NCI-H2196 treated with DMSO at 0.1 percent for 48 hours (cell line): ENCODE measurements at regions not wholly inside any gene's neighbourhood (a gene's known extent, or its start where the extent isn't known, plus 50 kb on each side); places are given as distances from the start of the nearest gene placed in this dataset.
"Not testable (repeated sequence)": the region's sequence is repeated elsewhere in the genome, so short reads cannot be mapped to it uniquely, and the experiment has no call there.

Experiments used
- DNase-seq: peaks from one replicate; lab custom pipeline; 2025; ENCODE audit not compliant: unreplicated experiment; lab: John Stamatoyannopoulos, UW

GRCh38 chr3:11739706-11740105 is 96.0 kb upstream of the VGLL4 start:
- DNase-seq = no peak

DNA sequence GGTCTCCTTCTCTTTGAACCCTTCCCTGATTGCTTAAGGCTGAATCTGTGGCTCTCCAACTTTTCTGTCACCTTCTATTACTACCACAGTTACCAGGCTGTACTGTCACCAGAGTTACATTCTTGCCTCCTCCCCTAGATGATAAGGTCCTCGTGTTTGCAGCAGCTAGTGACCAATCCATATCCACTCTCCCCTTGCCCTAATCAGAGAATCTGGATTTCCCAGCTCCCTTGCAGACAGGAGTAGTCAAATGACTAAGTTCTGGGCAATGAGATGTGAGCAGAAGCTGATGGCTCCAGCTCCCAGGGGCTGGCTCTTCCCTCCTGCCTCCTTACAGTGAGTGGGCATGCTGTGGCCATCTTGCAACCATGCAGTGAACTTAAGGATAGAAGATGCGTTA is 95.4 kb upstream of the VGLL4 start:
- no peak for DNase-seq

GRCh38 chr3:11737742-11738141 is 94.0 kb upstream of the VGLL4 start:
- no peak for DNase-seq

- DNase-seq = no peak
Observed at GRCh38 chr3:11736136-11736833, 92.6 kb upstream of the VGLL4 start.

DNA sequence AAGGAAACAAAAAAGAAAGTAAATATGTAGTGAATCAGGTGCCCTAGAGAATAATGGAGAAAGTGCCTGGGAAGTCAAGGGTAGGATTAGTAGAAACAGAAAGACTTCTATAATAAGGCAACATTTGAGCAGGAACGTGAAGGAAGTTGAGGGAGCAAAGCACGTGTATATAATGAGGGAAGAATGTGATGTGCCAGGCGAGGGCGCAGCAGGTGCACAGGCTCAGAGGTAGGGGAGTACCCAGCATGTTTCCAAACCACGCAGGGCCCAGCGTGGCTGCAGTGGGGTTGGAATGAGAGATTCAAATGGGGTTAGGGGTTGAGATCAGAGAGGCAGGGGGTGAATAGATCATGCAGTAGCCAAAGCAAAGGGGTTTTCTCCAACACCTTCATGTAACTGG is 91.9 kb upstream of the VGLL4 start:
- DNase-seq = no peak

DNA sequence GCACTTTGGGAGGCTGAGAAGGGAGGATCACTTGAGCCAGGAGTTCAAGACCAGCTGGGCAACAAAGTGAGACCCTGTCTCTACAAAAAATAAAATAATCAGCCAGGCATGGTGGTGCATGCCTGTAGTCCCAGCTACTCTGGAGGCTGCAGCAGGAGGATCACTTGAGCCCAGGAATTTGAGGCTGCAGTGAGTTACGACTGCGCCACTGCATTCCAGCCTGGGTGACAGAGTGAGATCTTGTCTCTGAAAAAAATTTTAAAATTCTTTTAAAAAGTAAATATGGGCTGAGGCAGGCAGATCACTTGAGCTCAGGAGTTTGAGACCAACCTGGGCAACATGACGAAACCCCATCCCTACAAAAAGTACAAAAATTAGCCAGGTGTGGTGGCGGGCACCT is 91.4 kb upstream of the VGLL4 start:
- not testable (repeated sequence) for DNase-seq

DNA sequence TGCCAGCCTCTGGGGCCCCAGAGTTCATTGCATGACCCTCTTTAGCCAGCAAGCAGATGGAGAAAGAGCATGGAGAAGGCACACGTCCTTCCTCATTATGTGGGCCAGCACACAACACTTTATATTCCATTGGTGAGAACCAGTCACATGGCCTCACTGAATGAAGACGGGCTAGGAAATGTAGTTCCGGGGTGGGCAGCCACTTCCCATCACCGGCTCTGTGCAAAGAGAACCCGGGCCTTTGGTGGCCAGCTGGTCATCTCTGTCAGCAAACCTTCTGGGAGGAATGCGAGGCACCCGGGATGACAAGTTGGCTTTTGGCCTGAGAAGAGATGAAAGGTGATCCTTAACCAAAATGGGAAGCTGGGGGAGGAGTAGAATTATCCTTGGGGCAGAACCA is 90.2 kb upstream of the VGLL4 start:
- DNase-seq = no peak

- DNase-seq = no peak
Observed at GRCh38 chr3:11727207-11727606, 83.5 kb upstream of the VGLL4 start.

DNA sequence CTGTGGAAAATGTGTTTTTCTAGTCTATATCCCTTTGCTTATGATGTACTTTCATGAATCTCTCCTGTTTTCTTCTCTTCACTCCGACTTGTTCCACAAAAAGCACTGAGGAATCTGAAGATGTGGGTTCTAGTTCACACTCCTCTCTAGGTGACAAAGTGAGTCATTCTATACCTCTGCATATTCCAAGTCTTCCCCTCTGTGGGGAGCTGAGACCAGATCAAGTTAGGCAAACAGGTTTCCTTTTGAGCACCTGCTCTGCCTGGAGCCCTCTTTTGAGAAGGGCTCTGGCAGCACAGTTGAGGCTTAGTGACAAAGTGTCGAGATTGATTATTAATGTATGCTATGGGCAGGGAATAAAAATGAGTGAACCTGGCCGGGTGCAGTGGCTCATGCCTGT is 82.4 kb upstream of the VGLL4 start:
- no peak for DNase-seq

- not testable (repeated sequence) for DNase-seq
Observed at GRCh38 chr3:11725340-11725641, 81.6 kb upstream of the VGLL4 start.

- no peak for DNase-seq
Observed at GRCh38 chr3:11724615-11725339, 81.1 kb upstream of the VGLL4 start.

DNA sequence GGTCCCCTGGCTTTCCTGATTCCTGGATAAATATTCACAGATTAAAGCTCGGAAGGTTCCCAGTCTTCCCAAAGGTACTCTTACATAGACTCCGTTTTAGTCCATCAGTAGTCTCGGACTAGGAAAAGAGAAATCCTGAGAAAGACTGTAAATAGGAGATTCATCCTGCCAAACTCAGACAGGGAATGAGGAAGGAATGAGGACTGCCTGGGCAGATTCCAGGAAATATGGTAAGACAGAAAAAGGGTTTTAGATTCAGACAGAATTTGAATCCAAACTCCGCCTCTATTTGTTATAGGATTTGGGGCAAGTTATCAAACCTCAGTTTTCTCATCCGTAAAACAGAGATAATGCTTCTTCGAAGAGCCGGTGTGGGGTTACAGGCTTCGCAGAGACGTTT is 77.8 kb upstream of the VGLL4 start:
- no peak for DNase-seq

- no peak for DNase-seq
Observed at GRCh38 chr3:11720917-11721411, 77.2 kb upstream of the VGLL4 start.

DNA sequence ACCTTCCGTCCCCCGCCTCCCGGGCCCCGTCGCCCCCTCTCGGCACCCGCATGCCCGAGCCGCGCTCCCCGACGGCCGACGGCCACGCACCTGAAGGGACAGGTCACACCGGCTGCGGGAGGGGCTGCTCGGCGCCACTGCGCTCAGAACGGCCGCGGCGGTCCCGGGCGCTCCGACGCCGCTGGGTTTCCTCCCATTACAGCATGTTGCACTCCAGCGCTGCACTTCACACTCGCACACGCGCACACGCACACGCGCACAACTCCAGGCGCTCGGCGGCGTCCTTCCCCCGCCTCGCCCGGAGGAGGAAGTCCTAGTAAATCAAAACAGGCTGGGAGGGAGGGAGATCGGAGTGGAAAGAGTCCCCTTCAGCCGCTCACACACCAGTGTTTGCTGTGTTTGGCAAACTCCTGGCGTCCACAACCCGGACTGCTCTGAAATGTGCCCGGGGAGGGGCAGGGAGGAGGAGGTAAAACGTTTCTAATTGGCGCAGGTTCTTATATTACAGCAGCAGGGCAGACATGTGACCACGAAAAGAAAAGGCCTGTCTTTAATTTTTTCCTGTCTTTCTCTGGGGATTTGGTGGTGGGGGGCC is 76.7 kb upstream of the VGLL4 start:
- DNase-seq = peak; percentile 40

DNA sequence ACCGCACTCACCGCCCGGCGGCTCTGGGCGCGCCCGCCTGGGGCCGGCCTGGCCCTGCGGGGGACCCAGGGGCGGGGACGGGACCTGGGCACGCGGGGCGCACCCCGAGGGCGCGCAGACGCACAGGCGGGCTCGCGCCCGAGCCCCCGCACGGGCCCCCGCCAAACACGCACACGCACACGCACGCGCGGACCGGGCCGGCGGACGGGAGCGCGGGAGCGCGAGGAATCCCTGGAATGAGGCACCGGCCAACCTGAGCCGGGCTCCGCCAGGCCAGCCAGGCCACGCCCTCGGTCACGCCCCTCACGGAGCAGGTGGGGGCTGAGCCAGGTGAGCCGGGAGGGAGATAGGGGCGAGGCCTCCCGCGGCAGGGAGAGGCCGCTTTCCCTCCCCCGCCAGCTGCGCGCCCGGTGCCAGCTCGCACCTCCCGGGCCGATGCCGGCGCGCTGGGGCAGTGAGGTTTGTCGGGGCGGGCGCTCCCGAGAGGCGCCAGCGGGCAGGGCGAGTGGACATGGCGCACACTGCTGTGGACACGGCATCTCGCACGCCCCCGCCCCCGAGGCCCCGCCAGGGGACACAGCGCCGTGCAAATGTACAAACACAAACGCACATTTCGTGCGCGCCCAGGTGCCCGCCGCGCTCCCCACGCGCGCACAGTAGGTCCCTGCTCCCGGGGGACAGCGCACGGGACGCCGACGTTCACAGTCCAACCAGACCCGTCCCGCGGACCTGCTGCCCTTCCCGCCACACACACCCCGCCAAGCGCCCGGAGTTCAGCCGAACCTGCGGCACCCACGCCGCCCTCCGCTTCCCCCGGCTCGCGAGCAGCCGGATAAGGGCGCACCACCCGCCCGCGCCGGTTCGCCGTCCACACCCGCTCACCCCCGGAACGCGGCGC is 75.9 kb upstream of the VGLL4 start:
- DNase-seq = peak; percentile 41

DNA sequence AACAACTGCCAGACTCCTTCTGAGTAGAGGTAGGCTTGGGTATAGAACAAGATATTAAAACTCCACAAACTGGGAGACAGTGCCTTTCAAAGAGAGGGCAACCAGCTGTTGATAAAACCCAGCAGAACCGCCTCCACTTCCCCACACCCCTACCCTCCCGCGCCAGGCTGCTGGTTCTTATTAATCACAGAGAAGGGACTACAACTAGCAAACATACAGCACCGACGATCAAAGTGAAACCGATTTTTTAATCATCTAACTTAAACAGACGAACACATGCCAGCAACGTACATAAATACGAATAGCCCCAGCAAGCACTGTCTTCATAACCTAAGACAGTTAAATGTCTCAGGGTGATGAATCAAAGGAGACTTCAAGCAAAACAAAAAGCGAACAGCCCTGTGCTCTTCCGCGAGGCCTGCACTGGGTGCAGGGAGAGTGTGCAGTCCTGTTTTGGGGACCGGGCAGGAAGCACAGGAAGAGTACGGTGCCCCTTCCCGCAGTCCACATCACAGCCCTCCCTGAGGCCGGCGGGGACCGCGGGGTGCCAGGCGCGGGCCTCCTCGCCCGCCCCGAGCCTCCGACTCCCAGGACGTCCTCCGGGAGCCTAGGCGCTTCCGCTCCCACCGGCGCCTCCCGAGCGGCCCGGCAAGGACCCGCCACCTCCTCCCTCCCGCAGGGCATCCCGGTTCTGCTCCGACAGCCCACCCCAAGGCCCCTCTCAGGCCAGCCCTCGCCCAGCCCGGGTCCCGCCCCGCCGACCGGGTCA is 75.1 kb upstream of the VGLL4 start:
- no peak for DNase-seq

DNA sequence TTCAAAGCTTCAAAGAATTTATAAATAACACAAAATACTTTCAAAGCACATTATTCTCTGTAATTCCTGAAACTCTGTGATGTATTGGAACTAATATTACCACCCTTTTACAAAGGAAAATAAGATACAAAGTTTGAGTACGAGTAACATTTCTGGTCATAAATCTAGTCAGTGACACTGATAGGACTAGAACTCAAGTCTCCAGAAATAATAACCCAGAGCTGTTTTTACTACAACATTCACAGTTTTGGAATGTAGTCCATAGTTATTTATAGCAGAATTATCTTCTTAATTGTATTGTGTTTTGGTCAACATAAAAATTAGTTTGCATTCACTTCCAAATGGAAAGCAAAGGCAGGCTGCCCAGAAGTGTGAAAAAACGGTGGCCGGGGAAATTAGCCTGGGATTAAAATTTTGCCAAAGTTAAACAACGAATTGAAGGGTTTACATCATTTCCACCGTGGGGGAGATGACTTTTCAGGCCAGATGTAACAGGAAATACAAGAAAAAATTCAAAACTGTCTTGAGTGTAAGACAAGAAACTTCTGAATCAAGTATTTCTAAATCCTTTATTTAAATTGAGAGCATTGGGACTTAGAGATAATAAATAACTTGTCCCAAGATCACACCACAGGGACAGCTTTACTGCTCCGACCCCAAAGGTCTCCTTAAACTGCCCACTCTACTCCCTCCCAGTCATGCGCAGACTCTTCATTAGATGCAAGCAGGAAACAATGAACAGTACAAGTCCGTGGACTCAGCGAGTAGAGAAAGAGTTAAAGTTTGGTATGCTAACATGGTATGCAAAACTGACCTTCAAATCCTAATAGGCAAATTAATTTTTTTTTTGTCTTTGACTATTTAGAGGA is 74.3 kb upstream of the VGLL4 start:
- DNase-seq = no peak

GRCh38 chr3:11717301-11717700 is 73.6 kb upstream of the VGLL4 start:
- no peak for DNase-seq

GRCh38 chr3:11716573-11717290 is 73.0 kb upstream of the VGLL4 start:
- DNase-seq = no peak
